ENCODE measurements at regions not wholly inside any gene's neighbourhood (a gene's known extent, or its start where the extent isn't known, plus 50 kb on each side); places are given as distances from the start of the nearest gene placed in this dataset.

DNA sequence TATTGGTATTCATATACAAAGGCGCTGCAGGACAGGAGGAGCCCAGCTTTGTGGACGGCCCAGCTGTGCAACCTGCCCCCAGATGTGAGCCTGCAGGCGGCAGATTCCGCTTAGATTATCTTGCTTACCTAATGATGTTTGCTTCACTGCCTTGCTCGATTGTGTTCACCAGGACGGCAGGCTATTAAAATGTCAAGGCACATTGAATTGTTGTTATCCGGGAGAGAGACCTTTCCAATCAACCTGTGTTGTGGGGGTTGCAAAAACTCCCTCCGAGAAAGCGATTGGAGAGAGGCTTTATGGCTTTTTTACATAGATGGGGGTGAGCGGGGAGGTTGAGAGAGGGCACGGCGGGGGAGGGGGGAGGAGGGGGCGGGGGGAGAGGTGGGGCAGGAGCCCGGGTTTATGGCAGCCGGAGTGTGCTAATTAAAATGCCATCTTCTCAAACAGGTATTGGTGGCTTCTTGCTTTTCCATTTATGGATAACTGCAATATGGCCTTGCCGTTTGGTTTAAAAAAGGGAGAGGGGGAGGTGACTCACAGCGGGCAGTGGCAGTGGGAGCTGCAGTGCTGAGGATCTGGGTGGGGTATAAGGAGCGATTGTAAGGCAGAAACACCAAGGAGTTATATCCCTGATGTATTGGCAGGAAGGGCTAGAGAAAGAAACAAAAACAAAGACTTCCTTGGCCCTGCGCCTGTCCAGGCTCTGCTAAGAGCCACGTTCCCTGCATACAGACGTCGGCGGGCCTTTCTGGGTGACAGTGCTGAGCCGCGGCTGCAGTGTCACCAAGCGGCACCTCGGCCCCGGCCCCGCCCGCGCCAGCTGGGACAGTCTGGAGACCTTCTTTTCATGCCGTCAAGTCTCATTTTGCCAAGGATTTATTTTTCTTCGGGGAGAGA lies 97.2 kb downstream of the INSIG2 start:
- peak in 9 of 10 donors; percentile 44 to 94 (median 59) for DNase-seq
- intact Hi-C loops (cut with DNase I): loop anchor here (1.0 kb wide), 1 partner anchor 97 kb away; the partner anchor contains the start of gene INSIG2

DNA sequence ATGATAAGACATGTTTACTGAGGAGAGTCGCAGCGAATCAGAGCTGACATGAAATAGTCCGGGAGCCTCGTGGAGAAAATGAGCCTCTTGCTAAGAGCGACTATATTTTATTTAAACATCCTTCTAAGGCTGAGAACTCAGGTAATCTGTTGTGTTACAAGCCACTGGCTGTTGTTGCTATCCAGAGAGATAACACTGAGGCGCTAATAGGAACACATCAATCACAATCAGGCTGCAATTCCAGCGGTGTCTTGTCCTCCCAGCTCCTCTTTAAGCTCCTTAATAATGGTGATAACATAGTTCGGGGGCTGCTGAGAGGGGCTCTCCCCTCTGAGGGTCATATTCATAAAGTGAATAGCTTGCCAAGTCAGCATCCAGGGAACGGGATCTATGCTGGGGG lies 95.1 kb downstream of the INSIG2 start:
- intact Hi-C loops (cut with DNase I): no loop called here
- no peak for DNase-seq

DNA sequence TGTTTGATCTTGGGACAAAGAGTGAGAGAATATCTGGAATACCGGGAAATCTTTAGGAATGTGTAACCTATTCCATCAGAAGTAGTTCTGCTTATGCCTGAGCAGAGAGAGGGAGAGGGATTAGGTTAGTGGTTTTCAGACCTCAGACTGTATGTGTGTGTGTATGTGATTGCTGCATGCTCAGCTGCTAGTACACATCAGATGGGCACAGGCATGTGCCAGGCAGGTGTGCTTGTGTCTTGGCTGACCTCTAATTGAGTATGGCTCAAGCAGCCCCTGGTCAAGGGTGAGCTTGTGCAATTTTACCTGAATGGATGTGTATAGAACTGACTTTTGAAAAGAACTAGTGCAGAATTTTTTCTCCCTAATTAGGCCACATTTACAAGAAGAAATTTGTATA lies 91.2 kb downstream of the INSIG2 start:
- DNase-seq: no peak
- intact Hi-C loops (cut with DNase I): no loop called here

DNA sequence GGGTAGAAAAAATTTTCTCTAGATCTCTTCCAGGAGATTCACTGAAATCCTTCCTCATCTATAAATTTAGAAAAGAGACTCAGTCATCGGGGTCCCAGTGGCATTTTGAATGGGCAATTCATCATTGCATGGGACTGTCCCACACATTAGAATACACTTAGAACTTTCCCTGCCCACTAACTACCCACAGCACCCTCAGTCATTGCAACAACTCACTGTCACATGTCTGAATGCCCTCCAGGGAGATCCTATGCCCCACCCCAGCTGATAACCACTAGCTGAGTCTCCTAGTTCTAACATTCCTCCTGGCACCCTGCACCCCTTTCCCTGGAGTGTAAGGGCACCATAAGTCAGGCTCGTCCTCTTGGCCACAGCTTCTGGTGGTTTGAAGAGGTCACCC lies 89.6 kb downstream of the INSIG2 start:
- no peak for DNase-seq
- intact Hi-C loops (cut with DNase I): no loop called here

DNA sequence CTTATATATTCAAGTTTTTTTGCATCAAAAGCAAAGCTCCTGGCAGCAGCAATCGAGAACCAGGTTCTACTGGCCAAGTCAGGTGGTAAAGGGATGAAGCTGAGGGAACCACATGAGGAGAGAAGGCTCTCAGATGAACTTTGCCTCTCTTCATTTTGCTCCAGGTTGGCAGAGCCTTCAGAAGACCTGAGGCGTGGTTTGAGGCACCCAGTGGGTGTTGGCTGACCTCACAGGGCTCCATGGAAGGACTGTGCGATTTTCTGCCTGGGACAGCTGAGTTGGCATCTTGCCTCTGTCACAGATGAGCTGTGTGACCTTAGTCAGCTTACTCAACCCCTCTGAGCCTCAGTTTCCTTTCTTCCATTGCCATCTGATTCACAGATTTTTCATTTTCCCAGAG lies 89.0 kb downstream of the INSIG2 start:
- no peak for DNase-seq
- intact Hi-C loops (cut with DNase I): no loop called here

DNA sequence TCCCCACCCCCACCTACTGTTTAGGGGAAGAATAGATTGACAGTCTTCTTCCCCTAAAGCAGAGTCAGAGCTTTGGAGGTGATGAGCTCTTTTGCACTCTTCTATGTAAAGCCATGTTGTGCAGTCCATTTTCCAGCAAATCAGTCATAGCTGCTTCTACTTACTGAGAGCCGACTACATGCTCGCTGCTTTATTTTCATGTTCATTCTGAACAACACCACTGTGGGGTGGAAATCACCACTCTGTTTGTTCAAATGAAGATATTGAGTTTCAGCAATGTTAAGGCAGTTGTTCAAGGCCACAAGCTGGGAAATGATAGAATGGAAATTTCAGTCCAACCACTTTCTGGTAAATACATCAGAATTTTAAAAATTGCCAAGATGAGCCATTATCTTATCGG lies 88.3 kb downstream of the INSIG2 start:
- intact Hi-C loops (cut with DNase I): no loop called here

DNA sequence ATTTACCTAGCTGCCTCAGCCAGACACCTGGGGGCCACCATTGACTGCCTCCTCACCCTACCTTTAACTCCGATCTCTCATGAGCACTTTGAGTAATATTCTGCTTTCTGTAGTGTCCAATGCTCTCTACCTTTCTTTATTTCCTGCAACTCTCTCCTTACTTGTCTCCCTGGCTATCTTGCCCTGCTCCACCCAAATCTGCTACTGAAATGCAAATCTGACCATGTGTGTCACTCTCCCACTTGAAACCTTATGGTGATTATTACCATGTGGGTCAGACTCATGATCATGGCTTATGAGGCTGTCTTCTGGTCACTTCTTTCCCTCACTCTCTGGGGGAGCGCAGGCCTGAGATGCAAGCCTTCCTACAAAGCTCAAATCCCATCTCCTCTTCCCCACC lies 83.3 kb downstream of the INSIG2 start:
- intact Hi-C loops (cut with DNase I): no loop called here
- no peak for DNase-seq

More for the DNA sequence above, 88.3 kb downstream of the INSIG2 start:
- no peak for DNase-seq

DNA sequence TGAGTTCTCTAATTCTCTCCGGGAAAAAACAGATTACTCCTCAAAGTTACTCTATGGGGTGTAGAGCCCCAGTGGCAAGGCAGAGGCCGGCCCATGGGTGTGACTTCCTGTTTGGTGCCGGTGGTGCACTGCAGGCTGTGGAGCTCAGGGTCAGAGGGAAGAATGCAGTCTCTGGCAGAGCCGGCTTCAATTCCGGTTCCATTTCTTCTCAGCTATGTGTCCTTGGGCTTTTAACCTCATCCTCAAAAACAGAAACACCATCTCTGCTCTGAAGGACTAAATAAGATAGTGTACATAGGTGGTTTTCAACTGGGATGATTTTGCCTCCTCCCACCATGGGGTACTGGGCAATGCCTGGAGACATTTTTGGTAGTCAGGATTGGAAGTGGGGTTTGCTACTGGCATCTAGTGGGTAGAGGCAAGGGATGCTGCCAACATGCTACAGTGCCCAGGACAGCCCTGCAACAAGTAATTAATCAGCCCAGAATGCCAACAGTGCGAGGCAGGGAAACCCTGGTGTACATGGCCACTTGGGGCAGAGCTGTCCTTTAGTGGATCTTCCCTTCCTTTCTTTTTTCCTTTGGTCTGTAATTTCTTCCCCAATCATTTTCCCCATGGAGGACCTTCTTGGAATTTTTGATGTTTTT lies 81.2 kb downstream of the INSIG2 start:
- intact Hi-C loops (cut with DNase I): no loop called here
- DNase-seq: no peak

DNA sequence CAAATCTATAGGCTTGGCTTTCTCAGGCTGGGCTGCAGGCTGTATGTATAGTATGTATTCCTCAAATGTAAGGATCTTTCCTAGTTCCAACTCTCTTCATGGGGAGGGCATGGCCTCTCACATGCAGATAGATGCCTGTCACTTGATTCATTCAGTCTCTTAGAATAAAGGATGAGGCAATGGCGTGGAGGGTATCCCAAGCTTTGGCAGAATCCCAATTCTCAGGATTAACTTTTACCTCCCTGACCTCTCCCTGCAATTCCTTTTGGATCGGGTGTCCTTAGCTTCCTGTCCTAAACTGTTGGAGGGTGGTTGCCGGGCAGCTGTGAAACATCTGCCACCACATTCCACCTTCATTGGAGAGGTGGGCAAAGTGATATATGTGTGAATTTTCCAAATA lies 80.3 kb downstream of the INSIG2 start:
- intact Hi-C loops (cut with DNase I): no loop called here
- DNase-seq: no peak

DNA sequence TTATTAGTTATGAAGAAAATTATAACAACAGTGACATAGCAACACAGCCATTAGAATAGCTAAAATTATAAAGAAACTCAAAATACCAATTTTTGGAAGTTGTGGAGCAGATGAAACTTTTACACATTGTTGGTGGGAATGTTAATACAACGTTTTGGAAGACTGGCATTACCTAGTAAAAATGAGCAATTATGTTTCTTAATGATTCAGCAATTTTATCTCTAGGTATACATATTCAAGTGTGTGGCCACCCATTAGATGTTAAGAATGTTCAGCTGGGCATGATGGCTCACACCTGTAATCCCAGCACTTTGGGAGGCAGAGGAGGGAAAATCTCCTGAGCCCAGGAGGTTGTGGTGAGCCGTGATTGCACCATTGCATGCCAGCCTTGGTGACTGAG lies 78.8 kb downstream of the INSIG2 start:
- intact Hi-C loops (cut with DNase I): no loop called here

DNA sequence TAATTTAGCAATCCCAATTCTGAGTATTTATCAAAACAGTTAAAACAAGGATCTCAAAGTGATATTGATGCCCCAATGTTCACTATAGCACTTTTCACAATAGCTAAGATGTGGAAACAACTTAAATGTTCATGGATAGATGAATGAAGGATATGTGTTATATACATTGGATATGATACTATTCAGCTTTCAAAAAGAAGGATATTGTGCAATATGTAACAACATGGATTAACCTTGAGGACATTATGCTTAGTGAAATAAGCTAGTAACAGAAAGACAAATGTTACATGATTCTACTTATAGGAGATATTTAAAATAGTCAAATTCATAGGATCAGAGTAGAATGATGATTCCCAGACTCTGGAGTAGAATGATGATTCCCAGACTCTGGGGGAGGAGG lies 78.0 kb downstream of the INSIG2 start:
- DNase-seq: no peak
- intact Hi-C loops (cut with DNase I): no loop called here

More for the DNA sequence above, 78.8 kb downstream of the INSIG2 start:
- no peak for DNase-seq

DNA sequence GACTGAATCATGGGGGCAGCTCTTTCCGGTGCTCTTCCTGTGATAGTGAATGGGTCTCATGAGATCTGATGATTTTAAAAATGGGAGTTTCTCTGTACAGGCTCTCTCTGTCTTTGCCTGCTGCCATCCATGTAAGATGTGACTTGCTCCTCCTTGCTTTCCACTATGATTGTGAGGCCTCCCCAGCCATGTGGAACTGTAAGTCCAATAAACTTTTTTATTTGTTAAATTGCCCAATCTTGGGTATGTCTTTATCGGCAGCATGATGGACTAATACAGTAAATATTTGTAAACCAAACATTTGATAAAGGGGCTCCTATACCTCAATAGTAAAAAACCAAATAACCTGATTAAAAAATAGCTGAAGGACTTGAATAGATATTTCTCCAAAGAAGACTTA lies 77.3 kb downstream of the INSIG2 start:
- DNase-seq: no peak
- intact Hi-C loops (cut with DNase I): no loop called here
